NAMALWA (cell line): ENCODE measurements at regions not wholly inside any gene's neighbourhood (a gene's known extent, or its start where the extent isn't known, plus 50 kb on each side); places are given as distances from the start of the nearest gene placed in this dataset.

Experiments
- DNase-seq: peaks from one replicate; pipeline ENCODE4 v3.0.0-alpha.2; 2015; ENCODE audit warnings: low spot score

- DNase-seq: no peak
These were observed 149.6 kb upstream of the GULP1 start for GRCh38 chr2:188142088-188142487.

DNA sequence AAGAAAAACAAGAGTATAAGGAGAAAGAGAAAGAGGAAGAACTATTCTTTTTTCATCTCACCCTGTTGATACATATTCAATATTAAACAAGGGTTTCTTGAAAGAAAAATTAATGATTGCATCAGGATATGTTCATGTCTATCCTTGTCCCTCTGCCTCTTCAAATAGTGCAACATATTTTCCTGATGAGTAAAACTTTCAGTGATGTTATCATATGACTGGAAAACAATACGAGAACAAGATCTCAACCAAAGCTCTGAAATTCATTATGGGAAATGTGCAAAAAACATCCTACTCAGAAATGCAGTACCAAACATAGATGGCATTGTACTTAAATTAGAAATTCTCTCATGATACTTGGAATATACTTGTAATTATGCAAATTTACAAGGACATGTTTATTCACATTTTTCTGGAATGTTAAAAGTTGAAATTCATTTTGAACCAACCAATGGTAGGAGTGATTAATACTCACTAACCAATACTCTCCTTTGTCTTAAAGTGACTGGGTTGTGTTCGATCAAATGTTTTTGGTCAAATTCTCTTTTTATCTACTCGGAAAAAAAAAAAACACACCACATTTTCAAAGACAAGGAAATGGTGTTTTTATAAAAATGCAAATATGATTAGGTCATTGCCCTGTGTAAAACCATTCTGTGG, 148.9 kb upstream of the GULP1 start:
- DNase-seq: no peak

GRCh38 chr2:188145885-188146284, 145.8 kb upstream of the GULP1 start:
- DNase-seq: no peak

DNA sequence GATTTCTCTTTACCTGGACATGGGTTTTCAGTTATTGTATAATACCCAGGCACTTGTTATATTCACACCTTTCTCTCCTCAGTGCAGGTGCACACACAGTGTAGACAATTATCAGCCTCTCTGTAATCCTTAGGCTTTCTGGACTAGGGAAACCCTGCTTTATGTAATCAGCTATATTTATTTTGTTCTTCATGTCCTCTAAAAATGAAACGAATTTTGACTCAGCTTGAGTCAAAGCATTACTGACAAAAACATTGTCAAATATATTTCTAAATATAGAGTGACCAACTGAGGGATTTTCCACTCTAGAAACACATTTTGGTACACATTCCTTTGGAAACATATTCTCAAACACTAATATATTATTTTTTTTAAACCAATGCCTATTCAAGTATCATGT, 144.8 kb upstream of the GULP1 start:
- DNase-seq: no peak

GRCh38 chr2:188151670-188152069, 140.0 kb upstream of the GULP1 start:
- no peak for DNase-seq

DNA sequence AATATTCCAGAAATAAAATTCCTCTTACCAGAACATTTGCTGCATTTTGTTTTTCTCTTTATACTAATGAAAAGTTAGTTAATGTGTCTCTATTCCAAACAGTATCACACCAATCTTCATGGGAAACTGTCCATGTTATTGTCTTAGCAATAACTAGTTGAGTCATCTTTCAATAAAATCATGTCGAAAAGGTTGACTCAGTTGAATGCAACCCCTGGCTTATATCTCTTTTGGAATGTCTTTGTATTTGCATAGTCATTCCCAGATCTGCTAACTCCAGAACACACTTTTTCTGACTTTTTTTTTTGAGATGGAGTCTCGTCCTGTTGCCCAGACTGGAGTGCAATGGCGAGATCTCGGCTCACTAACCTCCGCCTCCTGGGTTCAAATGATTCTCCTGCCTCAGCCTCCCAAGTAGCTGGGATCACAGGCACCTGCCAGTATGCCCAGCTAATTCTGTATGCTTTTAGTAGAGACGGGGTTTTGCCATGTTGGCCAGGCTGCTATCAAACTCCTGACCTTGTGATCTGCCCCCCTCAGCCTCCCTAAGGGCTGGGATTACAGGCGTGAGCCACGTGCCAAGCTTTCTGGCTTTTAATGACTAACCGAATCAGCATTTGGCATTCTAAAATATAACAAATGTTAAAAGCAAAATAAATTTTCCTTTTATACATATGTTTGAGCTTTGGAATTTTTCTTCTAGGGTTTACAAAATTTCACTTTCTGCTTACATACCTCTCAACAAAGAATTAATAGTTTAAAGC, 133.2 kb upstream of the GULP1 start:
- no peak for DNase-seq

GRCh38 chr2:188159484-188159883, 132.2 kb upstream of the GULP1 start:
- DNase-seq: no peak

DNA sequence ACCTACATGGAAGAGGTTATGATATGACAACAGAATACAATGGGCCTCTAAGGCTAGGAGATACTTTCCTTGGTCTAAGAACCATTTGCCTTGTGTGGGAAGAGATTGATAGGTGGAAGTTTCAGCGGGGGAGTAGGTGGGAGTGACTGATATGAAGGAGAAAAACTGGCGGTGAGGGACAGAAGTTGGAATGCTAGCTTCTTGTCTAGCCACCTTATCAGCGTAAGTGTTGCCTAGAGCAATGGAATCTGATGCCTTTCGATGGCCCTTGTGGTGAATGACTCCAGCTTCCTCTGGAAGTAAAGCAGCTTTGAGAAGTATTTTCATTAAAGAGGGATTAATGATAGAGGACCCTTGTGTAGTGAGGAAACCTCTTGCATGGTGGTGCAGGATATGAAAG, 121.3 kb upstream of the GULP1 start:
- no peak for DNase-seq

DNA sequence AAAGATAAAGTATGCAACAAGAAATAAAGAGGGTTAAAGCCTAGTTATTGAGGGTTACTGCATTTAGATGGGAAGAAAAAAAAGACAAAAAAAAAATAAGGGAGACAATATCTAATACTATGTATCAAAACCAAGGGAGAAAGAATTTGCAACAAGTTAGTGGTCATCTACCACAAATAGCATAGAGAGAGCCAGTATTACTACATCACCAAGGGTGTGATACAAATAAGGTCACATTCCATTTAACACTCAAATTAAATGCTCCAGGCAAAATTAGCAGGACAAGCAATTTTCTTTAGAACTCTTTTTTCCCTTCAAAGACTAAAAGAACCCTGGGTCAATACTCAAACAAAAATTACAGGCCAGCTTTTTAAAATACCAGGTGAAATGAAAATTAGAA, 115.1 kb upstream of the GULP1 start:
- DNase-seq: no peak

DNA sequence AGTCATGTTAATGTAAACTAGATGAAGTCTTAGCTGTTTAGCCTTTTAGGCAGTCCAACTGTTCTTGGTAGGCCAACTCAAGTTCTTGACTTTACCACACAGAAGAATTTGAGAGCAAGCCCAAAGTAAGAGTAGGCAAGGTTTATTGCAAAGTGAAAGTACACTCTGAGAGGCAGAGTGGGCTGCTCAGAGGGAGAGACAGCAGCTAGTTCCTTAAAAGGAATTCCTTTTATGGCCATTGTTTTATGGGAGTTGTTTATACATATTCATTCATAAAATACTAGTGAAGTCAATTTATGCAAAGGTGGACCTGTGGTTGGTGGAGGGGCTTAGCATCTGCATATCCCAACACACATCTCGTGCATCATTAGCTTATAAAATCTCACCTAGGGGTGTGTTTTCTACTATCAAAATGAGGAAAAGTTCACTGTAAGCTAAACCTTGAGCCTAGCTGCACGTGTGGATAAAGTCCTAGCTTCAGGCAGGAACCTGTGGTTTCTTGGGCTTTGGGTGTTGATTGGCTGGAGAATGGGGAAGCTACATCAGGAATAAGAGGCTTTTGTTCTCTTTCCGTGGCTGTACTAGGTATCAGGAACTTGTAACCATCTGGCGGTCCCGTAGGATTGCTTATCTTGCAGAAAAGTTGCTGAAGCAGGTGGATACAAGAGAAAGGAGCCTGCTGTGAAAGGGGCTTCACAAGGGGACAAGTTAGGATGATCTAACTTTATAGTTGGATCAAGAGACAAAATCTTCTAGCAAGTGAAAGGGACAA, 110.4 kb upstream of the GULP1 start:
- no peak for DNase-seq

- DNase-seq: no peak
These were observed 109.8 kb upstream of the GULP1 start for GRCh38 chr2:188181884-188182283.

- no peak for DNase-seq
These were observed 103.9 kb upstream of the GULP1 start for GRCh38 chr2:188187726-188188125.

- no peak for DNase-seq
These were observed 102.3 kb upstream of the GULP1 start for GRCh38 chr2:188189356-188189755.

DNA sequence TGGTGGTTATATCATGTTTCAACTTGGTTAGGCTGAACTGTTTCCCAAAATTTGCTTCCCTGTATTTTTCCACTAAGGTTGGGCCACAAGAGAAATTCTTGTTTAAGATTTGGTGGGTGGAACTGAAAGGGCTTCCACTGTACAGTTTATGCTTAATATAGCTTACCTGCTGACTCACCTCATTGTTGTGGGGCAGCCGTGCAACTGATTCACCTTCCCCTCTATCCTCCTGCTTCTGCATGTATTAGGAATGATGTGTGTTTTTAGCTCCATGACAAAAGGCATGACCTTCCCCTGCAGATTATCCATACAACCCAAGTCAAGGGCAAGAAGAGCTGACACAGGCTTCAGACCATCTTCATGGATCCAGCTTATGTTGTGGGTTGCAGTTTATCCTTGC, 98.4 kb upstream of the GULP1 start:
- DNase-seq: no peak

DNA sequence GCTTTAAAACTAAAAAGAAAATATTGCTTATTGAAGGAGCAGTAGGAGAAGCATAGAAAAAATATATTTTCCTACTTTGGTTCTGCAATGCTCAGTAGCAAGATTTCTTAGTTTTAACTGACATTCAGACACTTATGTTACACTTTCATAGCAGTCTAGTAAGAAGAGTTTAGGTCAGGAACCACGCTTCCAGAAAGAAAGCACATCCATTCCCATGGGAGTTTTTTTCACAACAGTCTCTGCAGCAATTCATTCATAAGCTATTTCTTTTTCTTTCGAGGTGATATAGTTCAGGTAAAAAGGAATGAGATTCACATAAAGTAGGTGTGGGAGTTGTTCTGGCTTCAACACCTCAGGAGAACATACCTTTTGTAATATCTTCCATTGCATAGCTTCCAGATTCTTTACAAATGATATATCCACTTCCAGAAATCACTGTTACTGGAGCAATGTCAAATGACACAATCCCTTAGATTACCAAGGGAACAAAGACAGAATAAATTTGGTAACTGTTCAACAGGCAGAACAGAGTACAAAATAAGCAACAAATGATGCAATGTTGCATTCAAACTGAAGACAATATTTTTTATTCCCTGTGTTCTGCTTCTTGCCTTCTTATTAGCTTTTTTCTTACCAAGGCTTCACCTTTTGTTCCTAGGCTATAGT, 95.2 kb upstream of the GULP1 start:
- no peak for DNase-seq

- DNase-seq: no peak
These were observed 92.0 kb upstream of the GULP1 start for GRCh38 chr2:188199716-188200128.

DNA sequence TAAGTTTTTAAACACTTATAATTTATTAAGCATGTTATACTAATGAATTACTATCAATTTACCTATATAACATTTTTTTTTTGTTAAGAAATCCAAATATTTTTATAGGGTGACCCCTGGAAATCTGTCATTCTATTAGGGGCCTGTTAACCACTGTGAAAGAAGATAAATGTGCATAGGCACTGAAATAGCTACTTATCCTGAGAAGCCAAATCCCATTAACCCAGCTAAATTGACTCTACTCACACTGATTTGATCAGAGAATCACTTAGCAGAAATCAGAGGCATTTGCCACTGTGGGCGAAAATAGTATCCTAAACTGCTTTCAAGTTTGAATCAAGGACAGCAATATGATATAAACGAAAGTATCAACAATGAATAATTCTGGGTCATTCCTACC, 90.0 kb upstream of the GULP1 start:
- no peak for DNase-seq

DNA sequence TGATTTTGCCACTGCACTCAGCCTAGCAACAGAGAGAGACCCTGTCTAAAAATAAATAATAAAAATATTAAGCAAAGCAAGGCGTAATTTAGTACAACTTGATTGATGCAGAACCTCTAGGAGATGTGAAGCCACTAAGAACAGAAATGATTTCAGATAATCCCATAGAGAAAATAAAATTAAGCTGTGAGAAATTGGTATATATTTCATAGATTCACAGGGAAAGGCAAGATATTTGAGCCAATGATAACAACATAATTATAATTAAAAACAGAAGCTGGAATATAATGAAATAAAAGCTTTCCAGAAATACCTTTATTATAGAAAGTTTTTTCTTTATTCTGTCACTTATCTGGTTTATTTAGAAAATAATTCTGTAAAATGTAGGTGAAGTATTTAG, 88.9 kb upstream of the GULP1 start:
- no peak for DNase-seq

DNA sequence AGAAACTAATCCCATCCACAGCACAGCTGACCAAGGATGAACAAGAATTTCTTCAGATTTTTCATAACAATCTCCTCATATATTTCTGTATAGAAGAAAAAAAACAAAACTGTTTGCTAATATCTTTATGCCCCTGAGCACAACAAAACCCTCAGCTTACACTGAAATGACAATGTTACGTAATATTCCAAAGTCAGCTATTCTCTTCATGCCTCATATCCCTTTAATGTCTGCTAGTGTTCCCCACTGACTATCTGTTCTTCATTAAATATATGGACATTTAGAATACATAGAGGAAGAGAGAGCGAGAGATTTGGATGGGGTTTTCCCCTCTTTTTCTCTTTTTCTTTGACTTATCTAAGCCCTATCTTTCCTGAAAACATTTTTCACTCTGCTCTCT, 87.9 kb upstream of the GULP1 start:
- no peak for DNase-seq

DNA sequence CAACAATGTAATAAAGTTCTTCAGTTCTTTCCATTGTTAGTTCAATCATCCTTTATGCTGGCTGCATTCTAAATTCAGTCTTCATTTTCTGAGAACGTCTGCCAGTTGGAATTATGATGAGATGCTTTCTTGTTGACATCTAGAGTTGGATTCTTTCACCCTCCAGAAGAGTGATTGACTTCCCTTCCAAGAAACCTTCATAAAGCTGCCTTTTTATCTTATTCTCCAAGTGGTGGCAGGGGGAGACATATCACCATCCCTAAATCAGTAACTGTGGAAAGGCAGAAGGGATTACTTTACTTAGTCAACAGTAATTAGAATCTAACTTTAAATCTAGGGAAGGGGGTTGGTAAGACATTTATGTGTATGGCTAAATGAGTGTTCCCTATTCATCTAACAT, 86.8 kb upstream of the GULP1 start:
- DNase-seq: no peak

DNA sequence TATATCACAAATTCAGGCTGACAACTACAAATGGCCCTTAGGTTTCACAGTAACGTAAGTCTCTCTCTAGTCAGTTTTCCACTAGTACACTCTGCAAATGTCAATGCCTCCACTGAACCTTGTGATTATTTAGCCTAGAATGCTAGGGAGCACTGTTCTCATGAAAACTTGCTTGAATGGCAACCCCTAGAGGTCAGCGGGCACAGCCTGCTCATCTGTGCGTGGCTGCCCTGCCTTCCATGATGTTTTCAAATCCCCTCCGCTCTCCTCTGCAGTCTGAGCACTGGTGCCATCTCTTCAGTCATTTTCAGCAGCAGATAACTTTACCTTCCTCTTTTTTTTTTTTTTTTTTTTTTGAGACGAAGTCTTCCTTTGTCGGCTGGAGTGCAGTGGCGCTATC, 84.1 kb upstream of the GULP1 start:
- DNase-seq: no peak

- DNase-seq: no peak
These were observed 82.5 kb upstream of the GULP1 start for GRCh38 chr2:188209218-188209617.

GRCh38 chr2:188217264-188217663, 74.4 kb upstream of the GULP1 start:
- no peak for DNase-seq
